K562 (cell line): ENCODE measurements at regions not wholly inside any gene's neighbourhood (a gene's known extent, or its start where the extent isn't known, plus 50 kb on each side); places are given as distances from the start of the nearest gene placed in this dataset.

ENCODE experiments used
- CBX3 ChIP-seq, 2 experiments: IDR thresholded peaks; 1 replicate in 1 of 2; 2 replicates in 1 of 2; pipeline ENCODE4 v1.6.1; 2012; ENCODE audit warnings: inconsistent platforms in 2 of 2, low read length in 2 of 2, borderline replicate concordance in 1 of 2, control low read depth in 1 of 2
- GMEB1 ChIP-seq: fragments of 250-450 bp; sonication (Bioruptor Pico); IDR thresholded peaks from 2 replicates; pipeline ENCODE4 v1.4.0; 2020; ENCODE audit warnings: mild to moderate bottlenecking
- GTF3C2 ChIP-seq: IDR thresholded peaks from 3 replicates; pipeline ENCODE4 v1.6.1; 2011; ENCODE audit warnings: borderline replicate concordance, mild to moderate bottlenecking, moderate library complexity; ENCODE audit not compliant: insufficient read length; ENCODE audit errors: extremely low read depth
- NRF1 ChIP-seq, 2 experiments: fragments of 450-650 bp; IDR thresholded peaks in 1 of 2; conservative IDR thresholded peaks in 1 of 2; 2 replicates each; pipeline ENCODE4 v1.6.1; 2014; ENCODE audit warnings: mild to moderate bottlenecking in 2 of 2
- PPARD ChIP-seq: fragments of 250-450 bp; sonication (Bioruptor Pico); IDR thresholded peaks from 2 replicates; pipeline ENCODE4 v1.8.0; 2022; ENCODE audit warnings: inconsistent platforms, mild to moderate bottlenecking, moderate library complexity
- RBM14 ChIP-seq: fragments of 200-400 bp; formaldehyde crosslinking; IDR thresholded peaks from 2 replicates; pipeline ENCODE4 v1.6.1; 2018; ENCODE audit warnings: low read depth, mild to moderate bottlenecking, low read length, moderate library complexity, borderline replicate concordance; ENCODE audit not compliant: insufficient read depth
- ZBTB43 ChIP-seq: sonication (generic); formaldehyde crosslinking; IDR thresholded peaks from 2 replicates; pipeline ENCODE4 v1.8.0; 2023; ENCODE audit warnings: mild to moderate bottlenecking, missing genetic modification reagents
- ZC3H4 ChIP-seq: sonication (generic); formaldehyde crosslinking; IDR thresholded peaks from 2 replicates; pipeline ENCODE4 v1.9.0; 2021; ENCODE audit warnings: missing genetic modification reagents, borderline replicate concordance
- ZFPM2 ChIP-seq: fragments of 250-450 bp; sonication (Bioruptor Pico); IDR thresholded peaks from 2 replicates; pipeline ENCODE4 v1.5.1; 2022; ENCODE audit warnings: mild to moderate bottlenecking

DNA sequence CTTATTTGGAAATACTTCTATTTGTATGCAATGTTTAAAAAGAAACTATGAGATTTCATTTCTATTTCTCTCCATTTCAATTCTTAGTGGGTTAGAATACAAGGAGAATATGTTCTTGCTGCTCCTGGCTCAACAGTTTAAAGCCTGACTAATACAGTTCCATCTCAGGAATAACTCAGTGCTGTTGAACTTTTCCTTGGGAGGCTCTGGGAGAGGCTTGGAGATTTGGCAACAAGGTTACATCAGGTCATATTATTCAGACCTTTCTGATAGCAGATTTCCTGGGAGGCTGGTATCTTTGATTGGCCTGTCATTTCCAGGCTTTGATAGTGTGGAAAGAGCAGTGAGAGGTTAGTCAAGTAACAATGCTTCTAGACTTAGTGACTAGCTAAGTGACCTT is 481.7 kb upstream of the KLF4 start (continued):
- TF ChIP-seq GTF3C2, result no peak
- TF ChIP-seq ZC3H4, result no peak
- TF ChIP-seq ZFPM2 (CRISPR knock-in tag), result no peak
- TF ChIP-seq CBX3 (IDR thresholded peaks at IDR 0.05; ENCODE audit: borderline replicate concordance in 1 of 2, low read length in 2 of 2), result no peak
- TF ChIP-seq GMEB1 (CRISPR knock-in tag), result no peak
- no peak for TF ChIP-seq ZBTB43 (CRISPR knock-in tag)
- no peak for TF ChIP-seq RBM14
- TF ChIP-seq NRF1 (conservative IDR thresholded peaks at IDR 0.05 in 1 of 2, IDR thresholded peaks at IDR 0.05 in 1 of 2), result no peak
- TF ChIP-seq PPARD (CRISPR knock-in tag), result no peak
